ENCODE measurements at regions not wholly inside any gene's neighbourhood (a gene's known extent, or its start where the extent isn't known, plus 50 kb on each side); places are given as distances from the start of the nearest gene placed in this dataset.
"Not testable (repeated sequence)": the region's sequence is repeated elsewhere in the genome, so short reads cannot be mapped to it uniquely, and the experiment has no call there.

DNA sequence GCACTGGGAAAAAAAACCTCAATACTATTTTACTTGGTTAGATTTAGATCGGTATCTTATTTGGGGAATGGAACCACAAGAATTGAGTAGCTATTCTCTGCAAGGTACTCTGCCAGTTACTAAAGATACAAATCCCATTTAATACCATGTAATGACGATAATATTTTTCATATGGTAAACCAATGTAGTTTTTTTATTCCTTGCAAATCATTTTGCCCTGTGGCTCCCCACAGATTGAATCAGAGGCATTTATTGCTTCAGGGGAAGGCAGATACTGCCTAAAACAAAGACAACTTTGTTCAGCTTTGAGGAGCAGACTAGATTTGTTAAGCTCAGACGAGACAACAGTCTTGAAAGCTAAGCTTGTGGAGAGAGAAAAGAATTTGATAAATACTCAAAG lies 226.7 kb upstream of the RUNX1 start:
- no peak for DNase-seq

DNA sequence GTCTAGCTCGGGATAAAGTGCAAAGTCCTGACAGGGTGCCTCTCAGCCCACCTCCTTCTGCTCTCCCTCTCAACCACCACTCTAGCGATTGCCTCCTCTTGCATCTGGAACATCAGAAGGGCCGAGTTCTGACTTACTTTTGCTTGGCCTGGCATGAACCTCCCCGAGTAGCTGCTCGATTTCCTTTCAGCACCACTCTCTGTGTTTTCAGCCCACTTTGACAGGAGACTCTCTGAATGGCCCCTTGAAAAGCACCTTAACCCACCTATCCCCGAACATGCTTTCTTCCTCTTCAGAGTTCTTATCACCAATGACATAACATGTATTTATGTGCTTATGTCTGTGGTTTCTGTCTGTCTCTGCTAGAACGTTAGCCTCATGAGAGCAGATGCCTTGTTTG lies 225.8 kb upstream of the RUNX1 start:
- no peak for DNase-seq

DNA sequence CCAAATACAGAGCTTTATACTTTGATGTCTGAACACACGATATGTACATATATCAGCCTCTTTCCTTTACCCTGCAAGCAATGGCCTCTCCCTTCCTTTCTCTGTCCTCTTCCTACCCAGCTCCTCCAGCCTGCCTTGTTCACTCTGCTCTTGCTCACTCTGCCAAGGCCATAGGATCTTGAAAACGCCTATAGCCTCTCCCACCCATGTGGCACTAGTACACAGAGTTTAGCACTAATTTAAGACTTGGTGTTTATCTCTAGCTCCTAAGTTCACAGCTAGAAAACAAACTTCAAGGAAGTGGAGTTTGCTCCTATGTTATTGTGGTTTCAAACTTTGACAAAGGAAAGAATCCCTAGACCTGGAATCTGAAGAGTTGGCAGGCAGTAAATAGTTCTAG lies 225.0 kb upstream of the RUNX1 start:
- no peak for DNase-seq

DNA sequence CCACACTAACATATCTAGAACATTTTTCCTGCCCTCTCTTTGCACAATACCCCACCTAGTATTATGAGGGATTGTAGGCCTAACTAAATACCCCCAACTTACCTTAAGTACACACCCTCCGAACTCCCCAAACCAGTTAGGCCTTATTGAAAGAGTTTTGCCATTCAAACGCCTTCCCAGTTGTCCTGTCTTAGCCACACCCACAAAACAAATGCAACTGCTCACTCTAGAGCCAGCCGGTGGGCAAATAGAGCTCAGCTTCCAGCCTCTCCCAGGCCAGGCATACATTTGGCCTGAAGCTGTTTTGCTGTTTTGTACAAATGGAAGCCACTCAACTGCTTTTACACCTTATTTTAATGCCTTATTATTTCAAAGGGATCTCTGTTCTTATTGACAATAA lies 224.2 kb upstream of the RUNX1 start:
- no peak for DNase-seq

DNA sequence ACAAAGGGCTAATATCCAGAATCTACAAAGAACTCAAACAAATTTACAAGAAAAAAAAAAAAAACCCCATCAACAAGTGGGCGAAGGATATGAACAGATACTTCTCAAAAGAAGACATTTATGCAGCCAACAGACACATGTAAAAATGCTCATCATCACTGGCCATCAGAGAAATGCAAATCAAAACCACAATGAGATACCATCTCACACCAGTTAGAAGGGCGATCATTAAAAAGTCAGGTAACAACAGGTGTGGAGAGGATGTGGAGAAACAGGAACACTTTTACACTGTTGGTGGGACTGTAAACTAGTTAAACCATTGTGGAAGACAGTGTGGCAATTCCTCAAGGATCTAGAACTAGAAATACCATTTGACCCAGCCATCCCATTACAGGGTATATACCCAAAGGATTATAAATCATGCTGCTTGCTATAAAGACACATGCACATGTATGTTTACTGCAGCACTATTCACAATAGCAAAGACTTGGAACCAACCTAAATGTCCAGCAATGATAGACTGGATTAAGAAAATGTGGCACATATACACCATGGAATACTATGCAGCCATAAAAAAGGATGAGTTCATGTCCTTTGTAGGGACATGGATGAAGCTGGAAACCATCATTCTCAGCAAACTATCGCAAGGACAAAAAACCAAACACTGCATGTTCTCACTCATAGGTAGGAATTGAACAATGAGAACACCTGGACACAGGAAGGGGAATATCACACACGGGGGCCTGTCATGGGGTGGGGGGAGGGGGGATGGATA lies 222.4 kb upstream of the RUNX1 start:
- not testable (repeated sequence) for DNase-seq

DNA sequence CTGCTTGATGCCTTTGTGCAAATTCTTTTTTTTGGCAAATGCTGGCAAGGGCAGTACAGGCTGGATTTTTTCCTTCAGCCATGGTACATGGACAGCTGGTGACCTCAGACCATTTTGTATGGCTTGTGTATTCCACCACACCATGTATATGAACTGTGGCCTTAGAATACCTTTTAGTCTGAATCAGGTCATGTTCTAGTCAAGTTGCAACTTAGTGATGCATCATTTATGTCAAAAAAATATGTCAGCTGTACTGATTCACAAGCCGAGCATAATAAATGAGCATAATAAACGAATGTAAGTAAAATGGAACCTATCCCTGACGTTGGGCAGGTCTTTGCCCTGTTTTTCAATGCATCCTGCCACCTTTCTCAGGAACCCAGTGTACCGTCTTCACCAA lies 219.7 kb upstream of the RUNX1 start:
- no peak for DNase-seq

DNA sequence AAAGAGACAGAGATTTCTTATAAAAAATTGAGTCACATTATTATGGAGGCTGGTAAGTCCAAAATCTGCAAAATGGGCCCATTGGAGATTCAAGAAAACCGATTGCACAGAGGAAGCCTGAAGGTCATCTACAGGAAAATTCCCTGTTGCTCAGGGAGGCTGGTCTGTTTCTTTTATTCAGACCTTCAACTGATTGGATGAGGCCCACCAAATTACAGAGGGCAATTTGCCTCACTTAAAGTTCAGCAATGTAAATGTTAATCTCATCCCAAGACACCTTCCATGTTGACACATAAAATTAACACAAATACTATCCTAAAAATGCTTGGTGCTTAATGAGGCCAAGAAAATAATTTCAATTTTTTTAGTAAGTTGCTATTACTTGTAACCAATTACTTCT lies 219.2 kb upstream of the RUNX1 start:
- no peak for DNase-seq

DNA sequence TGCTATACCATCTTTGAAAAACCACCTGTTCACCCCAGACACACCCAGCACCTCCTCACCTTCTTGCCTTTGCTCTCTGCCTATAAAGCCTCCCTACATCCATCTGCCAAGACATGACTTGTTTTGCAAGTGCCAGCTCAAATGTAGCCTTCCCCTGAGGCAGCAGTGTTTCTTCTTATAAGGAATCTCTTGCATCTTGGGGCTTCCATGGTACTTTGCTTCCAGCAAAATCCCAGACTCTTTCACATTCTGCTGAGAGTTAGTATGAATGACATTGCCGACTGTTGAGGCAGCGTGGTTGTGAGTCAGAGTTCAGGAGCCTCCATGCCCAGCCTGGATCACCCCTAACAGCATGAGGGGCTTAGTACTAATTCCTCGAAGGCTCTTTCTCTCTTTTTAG lies 217.4 kb upstream of the RUNX1 start:
- no peak for DNase-seq

DNA sequence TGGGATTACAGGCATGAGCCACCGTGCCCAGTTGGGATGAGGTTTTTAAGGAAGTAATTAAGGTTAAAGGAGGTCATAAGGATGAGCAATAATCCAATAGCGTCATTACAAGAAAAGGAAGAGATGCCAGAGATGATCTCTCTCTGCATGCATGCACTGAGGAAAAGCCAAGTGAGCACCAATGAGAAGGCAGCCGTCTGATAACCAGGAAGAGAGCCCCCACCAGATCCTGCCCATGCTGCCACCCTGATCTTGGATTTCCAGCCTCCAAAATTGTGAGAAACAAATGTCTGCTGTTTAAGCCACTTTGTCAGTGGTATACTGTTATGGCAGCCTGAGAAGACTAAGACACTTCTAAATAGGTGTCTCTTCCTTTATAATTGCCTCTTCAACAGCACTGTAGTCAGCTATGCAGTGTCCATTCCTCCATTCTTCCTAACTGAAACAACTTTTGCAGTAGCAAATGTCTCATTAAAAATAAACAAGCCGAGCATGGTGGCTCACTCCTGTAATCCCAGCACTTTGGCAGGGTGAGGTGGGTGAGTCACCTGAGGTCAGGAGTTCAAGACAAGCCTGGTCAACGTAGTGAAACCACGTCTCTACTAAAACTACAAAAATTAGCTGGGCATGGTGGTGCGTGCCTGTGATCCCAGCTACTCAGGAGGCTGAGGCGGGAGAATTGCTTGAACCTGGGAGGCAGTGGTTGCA lies 216.2 kb upstream of the RUNX1 start:
- peak; percentile 61 for DNase-seq

DNA sequence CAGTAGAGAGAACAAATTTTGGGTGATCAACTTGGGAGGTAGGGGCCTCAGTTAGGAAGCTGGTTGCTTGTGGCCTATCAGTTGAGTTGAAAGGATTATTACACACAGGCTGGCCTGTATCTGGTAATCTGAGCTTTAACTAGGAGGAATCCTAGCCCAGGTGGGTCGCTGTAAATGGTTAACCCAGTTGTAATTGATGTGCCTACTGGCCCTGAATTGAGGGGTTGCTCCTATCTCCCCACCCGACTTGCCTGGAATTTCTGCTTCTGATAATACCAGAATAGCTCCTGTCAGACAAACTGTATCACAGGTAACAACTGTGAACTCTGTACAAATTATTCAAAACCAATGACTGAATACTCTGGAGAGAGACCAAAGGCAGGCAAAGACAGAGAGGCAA lies 210.4 kb upstream of the RUNX1 start:
- no peak for DNase-seq

DNA sequence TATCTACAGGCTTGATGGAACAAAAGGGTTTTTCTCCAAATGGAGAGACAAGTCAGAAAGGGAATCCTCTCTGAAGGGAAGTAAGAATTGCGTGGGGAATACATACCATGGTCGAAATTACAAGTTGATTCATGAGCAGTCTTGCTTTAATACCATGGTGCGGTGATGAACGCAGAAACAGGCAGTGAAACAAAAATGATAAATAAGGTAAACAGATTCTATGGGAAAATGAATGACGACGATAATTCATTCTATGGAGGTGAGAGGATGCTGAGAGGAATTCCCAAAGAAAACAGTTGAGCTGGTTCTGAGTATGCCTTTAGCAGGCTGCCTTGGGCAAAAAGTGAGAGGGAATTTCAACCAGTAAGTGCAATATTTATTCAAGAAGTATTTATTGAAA lies 209.4 kb upstream of the RUNX1 start:
- DNase-seq, result no peak

DNA sequence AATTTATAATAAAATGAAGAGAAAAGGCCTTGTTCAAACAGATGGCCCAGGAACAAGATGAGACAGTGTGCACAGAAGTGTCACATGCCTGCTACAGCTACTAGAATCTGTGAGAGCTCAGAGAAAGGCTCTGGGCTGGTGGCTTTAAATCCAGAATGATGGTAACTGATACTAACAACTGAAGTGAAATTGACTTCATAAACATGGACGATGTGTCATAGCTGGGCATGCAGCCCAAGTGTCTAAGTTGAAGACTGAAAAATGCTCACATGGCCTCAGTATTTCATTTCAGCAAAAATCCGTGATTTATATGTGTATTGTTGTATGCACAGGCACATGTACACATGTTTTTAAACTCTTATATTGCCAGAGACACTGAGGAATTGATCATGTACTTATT lies 208.3 kb upstream of the RUNX1 start:
- no peak for DNase-seq

DNA sequence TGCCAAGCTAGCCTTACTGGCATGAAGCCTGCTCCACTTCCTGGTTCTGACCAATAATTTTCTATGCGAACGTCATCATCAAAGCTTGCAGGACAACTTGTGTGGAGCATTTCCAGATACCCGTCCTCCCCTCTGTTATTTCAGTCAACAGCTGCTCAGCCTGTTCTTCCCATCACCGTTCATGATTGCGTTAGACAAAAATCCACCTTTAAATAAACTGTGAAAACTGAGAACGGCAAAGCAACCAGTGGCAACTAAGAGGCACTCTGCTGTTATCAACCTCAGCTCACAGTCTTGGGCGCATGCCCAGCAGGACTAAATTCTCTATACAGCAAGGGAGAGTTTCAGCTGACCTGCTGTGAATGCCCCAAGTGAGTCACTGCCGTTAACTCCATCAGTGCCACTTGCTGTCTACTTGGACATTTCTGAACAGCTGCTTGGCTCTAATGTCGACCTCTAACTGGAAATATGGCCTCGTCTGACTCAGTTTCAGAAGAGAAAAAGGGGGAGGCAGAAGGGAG lies 207.4 kb upstream of the RUNX1 start:
- no peak for DNase-seq

DNA sequence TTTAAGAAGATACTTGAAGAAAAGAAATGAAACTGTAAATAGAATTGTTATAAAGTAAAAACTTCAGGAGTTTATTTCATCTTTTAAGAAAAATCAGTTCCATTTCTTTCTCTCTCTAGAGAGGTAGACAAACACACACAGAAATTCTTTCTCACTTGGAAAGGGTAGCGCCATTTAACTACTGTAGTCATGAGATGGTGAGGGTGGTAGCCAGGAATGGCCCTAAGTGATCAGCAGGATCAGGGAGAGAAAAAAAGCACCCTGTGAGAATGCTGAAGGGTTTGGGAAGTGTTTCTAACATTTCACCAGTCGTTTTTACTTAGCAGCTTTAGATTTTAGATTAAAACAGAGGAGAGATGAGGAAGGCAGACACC lies 205.7 kb upstream of the RUNX1 start:
- DNase-seq, result no peak

DNA sequence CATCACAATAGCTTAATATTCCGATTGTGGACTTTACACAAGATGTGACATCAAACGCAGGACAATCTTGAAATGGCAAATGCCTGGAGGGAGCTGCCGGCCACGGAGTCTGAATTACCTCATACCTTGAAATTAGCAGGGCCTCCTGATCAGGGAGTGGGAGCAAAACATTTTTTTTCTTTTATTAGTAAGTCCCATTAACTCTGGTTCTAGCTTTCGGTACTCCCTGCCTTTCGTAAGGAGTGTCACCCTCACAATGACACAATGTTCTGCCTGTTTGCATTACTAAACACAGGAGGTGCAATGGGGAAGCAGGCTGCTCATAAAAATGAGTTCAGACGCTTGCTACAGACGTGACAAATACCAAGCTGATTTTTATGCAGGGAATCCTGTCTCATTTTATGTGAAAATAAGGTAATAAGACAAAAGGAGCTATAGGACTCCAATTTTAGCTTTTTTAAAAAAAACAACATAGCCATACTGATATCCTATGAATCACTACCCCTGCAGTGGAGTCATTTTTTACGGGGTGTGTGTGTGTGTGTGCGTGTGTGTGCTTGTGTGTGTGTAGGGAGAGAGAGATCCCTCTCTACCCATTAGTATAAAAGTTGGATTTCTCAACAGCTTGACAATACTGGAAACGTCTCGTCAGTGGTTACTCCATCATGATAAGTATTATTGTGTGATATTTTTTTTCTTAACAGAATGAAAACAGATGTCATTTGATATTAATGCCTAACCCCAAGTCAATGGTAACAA lies 205.1 kb upstream of the RUNX1 start:
- DNase-seq, result peak; percentile 78

DNA sequence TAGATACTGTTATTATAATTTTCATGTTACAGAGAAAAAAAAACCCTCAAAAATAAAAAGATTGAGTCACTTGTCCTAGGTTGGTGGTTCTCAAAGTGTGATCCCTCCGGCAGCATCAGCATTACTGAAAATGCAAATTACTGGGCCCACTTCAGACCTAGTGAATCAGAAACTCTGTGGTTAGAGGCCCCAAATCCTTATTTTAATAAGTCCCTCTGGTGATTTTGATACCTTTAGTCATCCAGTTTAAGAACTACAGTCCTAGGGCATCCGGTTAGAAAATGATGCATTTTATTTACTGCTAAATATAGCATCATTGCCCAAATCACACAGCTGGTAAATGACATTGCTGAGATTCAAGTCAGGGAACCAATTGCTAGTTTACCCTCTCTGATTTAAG lies 203.7 kb upstream of the RUNX1 start:
- no peak for DNase-seq

DNA sequence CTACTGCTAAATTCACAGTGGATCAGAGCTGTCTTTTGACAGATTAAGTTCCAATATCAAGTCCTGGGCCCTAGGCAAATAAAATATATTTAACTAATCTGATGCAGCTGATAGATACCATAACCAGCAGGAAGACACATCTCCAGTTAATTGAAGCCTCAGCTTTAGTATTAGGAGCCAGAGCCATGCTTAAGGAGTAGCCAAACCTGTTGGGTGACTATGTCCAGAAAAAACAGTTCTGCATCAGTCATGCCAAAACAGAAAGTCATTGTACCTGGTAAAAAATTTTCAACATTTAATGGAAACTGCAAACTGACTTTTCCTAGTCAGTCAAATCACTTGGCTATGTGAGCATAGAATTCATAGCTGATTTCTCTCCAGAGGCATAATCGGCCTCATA lies 200.5 kb upstream of the RUNX1 start:
- no peak for DNase-seq

DNA sequence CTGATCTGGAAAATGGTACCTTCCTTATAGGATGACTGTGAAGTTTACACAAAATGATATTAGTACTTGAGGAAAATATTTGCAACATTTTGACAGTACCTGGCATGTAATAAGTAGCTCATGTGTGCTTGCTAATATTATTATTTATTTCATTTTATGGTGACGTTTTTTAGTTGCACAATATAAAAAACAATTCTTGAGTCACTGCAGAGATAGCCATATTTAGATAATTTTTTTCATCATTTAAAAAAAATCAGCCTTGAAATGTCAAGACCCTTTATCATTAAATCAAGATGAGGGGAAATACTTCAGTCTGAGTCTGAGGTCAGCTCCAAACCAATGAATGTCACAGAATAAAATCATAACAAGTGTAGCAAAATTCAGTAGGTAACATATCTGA lies 196.8 kb upstream of the RUNX1 start:
- no peak for DNase-seq

DNA sequence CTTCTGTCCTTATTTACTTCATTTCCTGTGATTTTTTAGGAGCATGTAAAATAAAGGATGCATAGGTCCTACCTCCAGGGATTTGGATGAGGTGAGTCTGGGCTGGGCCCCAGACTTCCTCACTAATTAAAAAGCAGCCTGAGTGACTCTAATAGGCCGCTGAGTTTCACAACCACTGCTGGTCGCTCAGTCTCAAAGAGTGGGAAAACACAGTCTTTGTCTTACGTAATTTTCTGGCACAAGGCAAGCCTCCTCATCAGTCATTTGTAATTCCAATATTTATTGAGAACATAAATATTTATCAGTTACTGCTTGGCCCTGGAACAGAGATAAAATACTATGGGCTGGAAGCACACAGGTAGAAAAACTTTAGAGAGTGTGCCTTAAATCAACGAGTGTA lies 195.4 kb upstream of the RUNX1 start:
- DNase-seq, result peak; percentile 49

DNA sequence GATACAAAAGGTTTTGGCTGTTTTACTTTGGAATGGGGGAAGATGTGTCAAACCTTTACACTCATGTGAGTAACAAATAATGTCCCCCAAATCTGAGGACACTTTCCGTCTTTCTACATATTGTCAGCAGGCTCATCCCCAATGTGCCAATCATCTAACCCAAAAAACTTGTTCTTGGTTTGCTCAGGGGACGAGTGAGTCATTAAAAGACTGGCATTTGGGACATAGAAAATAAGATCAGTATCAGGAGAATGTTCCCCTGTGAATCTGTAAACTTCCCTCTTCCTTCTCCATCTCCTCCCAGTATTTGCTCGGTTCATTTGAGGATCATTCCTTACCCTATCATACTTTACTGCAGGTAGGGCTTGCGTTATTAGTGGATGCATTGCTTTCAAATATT lies 194.1 kb upstream of the RUNX1 start:
- DNase-seq, result no peak

DNA sequence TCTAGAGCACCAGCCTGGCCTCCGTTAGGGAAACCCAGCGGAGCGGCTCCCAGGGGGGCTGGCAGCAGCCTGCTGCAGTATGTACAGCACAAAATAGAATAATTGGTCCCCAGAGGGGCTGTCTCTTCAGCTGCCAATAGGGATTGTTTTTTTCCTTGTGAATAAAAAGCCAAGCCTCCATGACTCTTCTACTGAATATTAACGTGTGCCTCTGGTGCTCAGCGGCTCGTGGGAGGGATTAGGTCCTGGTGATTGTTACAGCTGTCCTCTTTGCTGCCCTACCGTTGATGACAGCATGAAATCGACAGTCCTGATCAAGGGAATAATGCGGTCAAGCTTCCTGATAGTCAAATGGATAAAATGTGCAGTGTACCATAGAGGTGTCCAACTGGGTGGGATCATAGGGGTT lies 190.7 kb upstream of the RUNX1 start:
- DNase-seq, result no peak

DNA sequence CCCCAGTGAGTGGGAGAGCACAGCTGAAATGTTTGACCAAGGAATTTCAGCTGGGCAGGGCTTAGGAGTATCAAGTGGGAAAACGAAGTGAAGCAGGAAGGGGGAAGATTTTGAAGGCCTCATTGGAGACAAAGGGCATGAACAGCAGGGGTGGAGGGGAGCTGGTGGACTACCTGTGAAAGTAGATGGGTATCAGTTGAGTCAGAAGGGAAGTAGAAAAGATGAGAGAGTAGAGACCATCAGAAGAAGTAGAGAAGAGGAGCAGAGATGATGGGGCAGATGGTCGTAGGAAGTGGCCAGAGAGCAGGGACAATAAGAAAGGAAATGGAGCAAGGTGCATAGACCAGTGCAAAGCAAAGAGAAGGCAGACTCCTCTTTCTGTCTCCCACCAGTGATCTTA lies 189.0 kb upstream of the RUNX1 start:
- DNase-seq, result no peak

DNA sequence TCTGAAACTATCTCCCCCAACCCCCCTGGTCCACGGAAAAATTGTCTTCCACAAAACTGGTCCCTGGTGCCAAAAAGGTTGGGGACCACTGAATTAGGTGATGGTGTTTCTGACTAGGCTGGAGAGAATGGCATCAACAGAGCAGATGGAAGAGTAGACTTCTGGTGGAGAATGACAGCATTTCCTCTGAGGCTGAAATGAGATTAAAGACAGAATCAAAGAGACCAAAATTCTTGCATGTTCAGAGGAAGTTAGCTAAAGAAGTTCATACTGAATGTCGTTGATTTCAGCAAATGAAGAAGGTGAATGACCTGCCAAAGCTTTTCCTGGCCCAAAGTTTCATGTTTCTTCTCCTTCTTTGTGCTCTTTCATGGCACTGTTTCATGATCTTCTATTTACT lies 188.2 kb upstream of the RUNX1 start:
- DNase-seq, result no peak

DNA sequence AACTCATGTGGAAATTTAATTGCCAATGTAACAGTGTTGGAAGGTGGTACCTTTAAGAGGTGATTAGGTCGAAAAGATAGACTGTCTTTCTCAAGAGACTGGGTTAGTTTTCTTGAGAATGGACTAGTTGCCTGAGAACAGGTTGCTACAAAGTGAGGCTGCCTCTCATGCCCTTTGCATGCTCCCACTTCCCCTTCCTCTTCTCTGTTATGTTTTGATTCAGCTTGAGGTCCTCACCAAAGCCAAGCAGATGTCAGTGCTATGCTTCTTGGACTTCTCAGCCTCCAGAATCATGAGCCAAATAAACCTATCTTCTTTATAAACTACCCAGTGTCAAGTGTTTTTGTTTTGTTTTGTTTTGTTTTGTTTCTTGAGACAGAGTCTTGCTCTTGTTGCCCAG lies 187.0 kb upstream of the RUNX1 start:
- peak; percentile 61 for DNase-seq

Data from inflammatory macrophage treated with lipopolysaccharide for 4 hours (primary cell).